Activated naive CD8-positive, alpha-beta T cell treated with anti-CD3 and anti-CD28 coated beads, Interleukin-2, amount 50 U/mL, for 24 hours (primary cell): ENCODE measurements at regions not wholly inside any gene's neighbourhood (a gene's known extent, or its start where the extent isn't known, plus 50 kb on each side); places are given as distances from the start of the nearest gene placed in this dataset.

Source experiments
- ATAC-seq: fragments of 150-1000 bp; cut with Tn5 transposase; one replicate; pipeline ENCODE4 v1.10.0; 2021
- DNase-seq: peaks from one replicate; pipeline ENCODE4 v3.0.0; 2021
- H3K27ac Mint-ChIP-seq: one replicate; pipeline ENCODE4 v1.8.0; 2021; ENCODE audit warnings: mild to moderate bottlenecking, mixed read lengths
- H3K27me3 Mint-ChIP-seq: one replicate; pipeline ENCODE4 v1.8.0; 2021; ENCODE audit warnings: mixed read lengths
- H3K36me3 Mint-ChIP-seq: one replicate; pipeline ENCODE4 v1.8.0; 2021; ENCODE audit warnings: low read depth, mixed read lengths
- H3K4me1 Mint-ChIP-seq: one replicate; pipeline ENCODE4 v1.8.0; 2021; ENCODE audit warnings: mixed read lengths
- H3K4me3 Mint-ChIP-seq: one replicate; pipeline ENCODE4 v1.8.0; 2021; ENCODE audit warnings: mild to moderate bottlenecking, moderate library complexity, mixed read lengths
- H3K9me3 Mint-ChIP-seq: one replicate; pipeline ENCODE4 v1.8.0; 2021; ENCODE audit warnings: mixed read lengths

GRCh38 chr2:230657906-230658305 lies 54.7 kb upstream of the CAB39 start:
- Mint-ChIP-seq H3K27ac (peak overlapping the region; percentile 94), H3K36me3 (no peaks in the 10 kb centered on the region), H3K4me3 (peak overlapping the region; percentile 71), H3K27me3 (no peaks in the 10 kb centered on the region), H3K9me3 (no peaks in the 10 kb centered on the region), H3K4me1 (peaks cover 91% of the 10 kb centered on the region)
- DNase-seq (no peak), ATAC-seq (no peak)

- peak overlapping the region; percentile 94 for H3K27ac Mint-ChIP-seq
- no peaks in the 10 kb centered on the region for H3K36me3 Mint-ChIP-seq
- no peaks in the 10 kb centered on the region for H3K27me3 Mint-ChIP-seq
- no peak for DNase-seq
- ATAC-seq: no peak
- peak overlapping the region; percentile 71 for H3K4me3 Mint-ChIP-seq
- no peaks in the 10 kb centered on the region for H3K9me3 Mint-ChIP-seq
- H3K4me1 Mint-ChIP-seq: peaks cover 96% of the 10 kb centered on the region
Observed at GRCh38 chr2:230658577-230658876, 54.1 kb upstream of the CAB39 start.

- Mint-ChIP-seq H3K36me3 (no peaks in the 10 kb centered on the region), H3K27me3 (no peaks in the 10 kb centered on the region), H3K4me3 (peak overlapping the region; percentile 71), H3K27ac (peak overlapping the region; percentile 94), H3K9me3 (no peaks in the 10 kb centered on the region), H3K4me1 (peaks cover 97% of the 10 kb centered on the region)
- peak; percentile 78 for ATAC-seq
- peak; percentile 75 for DNase-seq
Observed at GRCh38 chr2:230658877-230659652, 53.6 kb upstream of the CAB39 start.

GRCh38 chr2:230660294-230661060 lies 52.2 kb upstream of the CAB39 start:
- Mint-ChIP-seq H3K4me1 (peaks cover 99% of the 10 kb centered on the region), H3K36me3 (no peaks in the 10 kb centered on the region), H3K4me3 (peak overlapping the region; percentile 71), H3K27me3 (no peaks in the 10 kb centered on the region), H3K9me3 (no peaks in the 10 kb centered on the region), H3K27ac (peak overlapping the region; percentile 94)
- ATAC-seq (no peak), DNase-seq (peak; percentile 72)

- Mint-ChIP-seq H3K9me3 (no peaks in the 10 kb centered on the region), H3K4me3 (peak overlapping the region; percentile 71), H3K27me3 (no peaks in the 10 kb centered on the region), H3K4me1 (peaks cover 100% of the 10 kb centered on the region), H3K27ac (peak overlapping the region; percentile 94), H3K36me3 (no peaks in the 10 kb centered on the region)
- DNase-seq (no peak), ATAC-seq (peak; percentile 55)
Observed at GRCh38 chr2:230661072-230661957, 51.3 kb upstream of the CAB39 start.
